Kidney (tissue), 13 donors: ENCODE measurements at regions not wholly inside any gene's neighbourhood (a gene's known extent, or its start where the extent isn't known, plus 50 kb on each side); places are given as distances from the start of the nearest gene placed in this dataset.

Experiments used
- DNase-seq, 5 donors: peaks; one replicate each; pipeline ENCODE4 v3.0.0-alpha.2; 2013 to 2020
- FAIRE-seq: peaks from 2 replicates; lab custom pipeline; 2012; peaks lifted over from hg19 to GRCh38; lab: Jason Lieb, UNC
- H3K27ac ChIP-seq, 2 donors: one replicate each; pipeline ENCODE4 v1.7.0; 2013; ENCODE audit warnings: low read depth in 2 of 2, low read length in 2 of 2, inconsistent platforms in 1 of 2
- H3K27me3 ChIP-seq: one replicate; pipeline ENCODE4 v1.7.1; 2013; ENCODE audit warnings: low read length, inconsistent platforms; ENCODE audit not compliant: control insufficient read depth, insufficient read depth
- H3K36me3 ChIP-seq, 3 donors: one replicate each; pipeline versions ENCODE4 v1.7.0 to v1.7.1; 2013; ENCODE audit warnings: low read length in 3 of 3, control low read depth in 1 of 3, inconsistent platforms in 1 of 3; ENCODE audit not compliant: insufficient read depth in 3 of 3, control insufficient read depth in 2 of 3
- H3K4me1 ChIP-seq, 3 donors: one replicate each; pipeline versions ENCODE4 v1.7.0 to v1.7.1; 2013; ENCODE audit warnings: low read length in 3 of 3, inconsistent platforms in 1 of 3, low read depth in 1 of 3; ENCODE audit not compliant: control insufficient read depth in 2 of 3, insufficient read depth in 2 of 3
- H3K4me3 ChIP-seq, 3 donors: one replicate each; pipeline versions ENCODE4 v1.7.0 to v1.8.1; 2013; ENCODE audit warnings: low read length in 3 of 3, control low read depth in 1 of 3, inconsistent platforms in 1 of 3
- H3K9ac ChIP-seq, 3 donors: one replicate each; pipeline versions ENCODE4 v1.7.0 to v1.7.1; 2013; ENCODE audit warnings: low read length in 3 of 3, control low read depth in 1 of 3, inconsistent platforms in 1 of 3
- H3K9me3 ChIP-seq, 3 donors: one replicate each; pipeline versions ENCODE4 v1.7.0 to v1.7.1; 2013; ENCODE audit warnings: low read length in 3 of 3, control low read depth in 1 of 3, inconsistent platforms in 1 of 3; ENCODE audit not compliant: control insufficient read depth in 2 of 3, insufficient read depth in 1 of 3
- CTCF ChIP-seq: IDR thresholded peaks from 3 replicates; pipeline ENCODE4 v1.5.1; 2012; ENCODE audit warnings: mild to moderate bottlenecking, moderate library complexity, borderline replicate concordance; ENCODE audit not compliant: insufficient read depth; ENCODE audit errors: extremely low read depth
- intact Hi-C: fragments of 100-400 bp; cut with DNase I; formaldehyde crosslinking; loops from one replicate; pipeline ENCODE4 v1.11.1; 2022
- donor health status: control.
- donor health status: control.
- donor health status: control.
- donor health status: control.
- donor health status: control.
- donor health status: DM: yes; HTN: yes; CAD: no.
- donor health status: Normal renal cell carcinoma (clear cell type).

GRCh38 chr2:173854840-173855239 is 110.3 kb downstream of the SP3 start:
- FAIRE-seq = no peak
- H3K9ac ChIP-seq = no peak overlapping the region

GRCh38 chr2:173855661-173856060 is 109.5 kb downstream of the SP3 start:
- no peaks in the 10 kb centered on the region for H3K9me3 ChIP-seq
- no peak for FAIRE-seq
- no peaks in the 10 kb centered on the region for H3K36me3 ChIP-seq
- no peak for DNase-seq
- no peak for TF ChIP-seq CTCF
- no peak overlapping the region for H3K27ac ChIP-seq
- H3K4me1 ChIP-seq = no peaks in the 10 kb centered on the region
- H3K27me3 ChIP-seq = no peaks in the 10 kb centered on the region
- no peak overlapping the region for H3K4me3 ChIP-seq
- intact Hi-C loops = no loop called here
- no peak overlapping the region for H3K9ac ChIP-seq

More at GRCh38 chr2:173854840-173855239, 110.3 kb downstream of the SP3 start:
- Histone ChIP-seq H3K36me3 (no peaks in the 10 kb centered on the region), H3K9me3 (no peaks in the 10 kb centered on the region), H3K4me3 (no peak overlapping the region), H3K27me3 (no peaks in the 10 kb centered on the region), H3K4me1 (no peaks in the 10 kb centered on the region), H3K27ac (no peak overlapping the region)
- no peak for TF ChIP-seq CTCF
- no peak for DNase-seq
- intact Hi-C loops = no loop called here
